ENCODE measurements at regions not wholly inside any gene's neighbourhood (a gene's known extent, or its start where the extent isn't known, plus 50 kb on each side); places are given as distances from the start of the nearest gene placed in this dataset.
A peak's percentile ranks its signal among the peaks of the same experiment; 100 is the strongest.

DNA sequence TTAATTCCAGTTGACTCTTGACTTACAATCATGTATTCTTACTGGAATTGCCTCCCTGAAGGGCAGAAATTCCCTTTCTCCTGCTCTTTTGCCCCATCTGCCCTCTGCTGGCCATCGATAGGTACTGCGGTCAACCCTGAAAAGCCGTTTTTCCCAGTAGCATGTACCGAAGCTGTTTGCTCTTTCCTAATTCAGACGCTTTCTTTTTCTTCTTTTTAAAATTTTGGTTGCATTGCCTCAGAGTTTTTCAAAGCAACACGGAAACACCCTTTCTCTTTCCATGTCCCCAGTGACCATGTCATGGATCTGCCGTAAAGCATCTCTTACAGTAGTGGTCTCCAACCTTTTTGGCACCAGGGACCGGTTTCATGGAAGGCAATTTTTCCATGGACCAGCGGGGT is 164.2 kb upstream of the C1orf21 start:
- DNase-seq (ENCODE audit: insufficient read length) (peak; percentile 21), FAIRE-seq (peak; percentile 87)
- TF ChIP-seq POLR2A (IDR thresholded peaks at IDR 0.05; ENCODE audit: low read depth, low read length) (no peak), POLR2AphosphoS5 (IDR thresholded peaks at IDR 0.05; ENCODE audit: low read depth, low read length) (no peak), TAF1 (IDR thresholded peaks at IDR 0.05; ENCODE audit: borderline replicate concordance, low read depth, low read length) (no peak)

DNA sequence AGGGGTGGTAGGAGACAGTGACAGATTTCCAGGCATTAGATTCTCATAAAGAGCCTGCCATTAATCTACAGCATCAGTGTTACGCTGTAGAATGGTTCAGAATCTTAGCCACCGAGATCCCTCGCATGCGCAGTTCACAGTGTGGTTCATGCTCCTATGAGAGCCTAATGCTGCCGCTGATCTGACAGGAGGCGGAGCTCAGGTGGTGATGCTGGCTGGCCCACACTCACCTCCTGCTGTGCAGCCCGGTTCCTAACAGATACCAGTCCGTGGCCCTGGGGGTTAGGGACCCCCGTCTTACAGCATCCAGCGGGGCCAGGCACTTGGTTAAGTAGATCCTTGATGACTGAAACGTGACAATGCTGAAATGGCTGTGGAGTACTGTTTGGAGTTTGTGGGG is 163.6 kb upstream of the C1orf21 start:
- no peak for TF ChIP-seq POLR2A (IDR thresholded peaks at IDR 0.05; ENCODE audit: low read depth, low read length)
- no peak for TF ChIP-seq TAF1 (IDR thresholded peaks at IDR 0.05; ENCODE audit: borderline replicate concordance, low read depth, low read length)
- TF ChIP-seq POLR2AphosphoS5 (IDR thresholded peaks at IDR 0.05; ENCODE audit: low read depth, low read length), result no peak
- DNase-seq (ENCODE audit: insufficient read length) (no peak), FAIRE-seq (no peak)

DNA sequence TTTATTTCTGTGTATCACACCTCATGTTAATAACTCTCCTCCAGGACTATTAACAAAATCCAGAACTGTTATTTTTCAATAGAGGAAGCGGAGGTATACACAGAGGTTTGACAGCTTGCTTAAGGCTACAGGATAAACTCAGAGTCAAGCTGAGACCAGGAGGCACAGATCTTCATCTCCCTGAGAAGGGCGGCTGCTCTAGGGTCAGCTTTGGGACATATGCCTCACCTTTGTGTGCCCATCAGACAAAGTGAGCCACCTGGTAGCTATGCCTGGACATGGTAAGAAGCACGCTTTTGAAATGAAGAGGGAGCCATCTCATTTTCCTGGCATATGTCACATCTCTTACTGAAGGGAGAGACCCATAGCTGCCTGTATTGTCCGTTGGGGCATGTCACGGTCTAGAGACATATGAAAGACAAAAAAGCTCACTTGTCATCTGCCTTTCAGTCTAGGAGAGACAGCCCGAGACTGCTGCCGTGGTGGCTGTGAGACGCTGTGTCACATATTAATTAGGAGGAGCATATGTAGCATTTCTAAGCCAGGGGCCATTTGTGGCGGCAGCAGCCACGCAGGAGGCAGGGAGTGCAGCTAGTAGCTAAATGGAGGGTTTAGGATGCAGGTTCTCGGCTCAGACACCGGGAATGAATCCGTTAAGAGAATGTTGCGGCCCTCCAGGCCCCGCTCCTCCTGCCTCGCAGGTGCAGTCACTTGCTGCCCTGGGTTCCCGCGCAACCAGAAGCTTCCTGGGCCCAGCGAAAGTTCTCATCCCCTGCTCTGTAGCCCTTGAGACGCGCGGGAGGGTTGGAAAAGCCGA is 161.3 kb upstream of the C1orf21 start:
- FAIRE-seq (no peak), DNase-seq (ENCODE audit: insufficient read length) (no peak)
- TF ChIP-seq POLR2A (IDR thresholded peaks at IDR 0.05; ENCODE audit: low read depth, low read length) (no peak), POLR2AphosphoS5 (IDR thresholded peaks at IDR 0.05; ENCODE audit: low read depth, low read length) (no peak), TAF1 (IDR thresholded peaks at IDR 0.05; ENCODE audit: borderline replicate concordance, low read depth, low read length) (no peak)

DNA sequence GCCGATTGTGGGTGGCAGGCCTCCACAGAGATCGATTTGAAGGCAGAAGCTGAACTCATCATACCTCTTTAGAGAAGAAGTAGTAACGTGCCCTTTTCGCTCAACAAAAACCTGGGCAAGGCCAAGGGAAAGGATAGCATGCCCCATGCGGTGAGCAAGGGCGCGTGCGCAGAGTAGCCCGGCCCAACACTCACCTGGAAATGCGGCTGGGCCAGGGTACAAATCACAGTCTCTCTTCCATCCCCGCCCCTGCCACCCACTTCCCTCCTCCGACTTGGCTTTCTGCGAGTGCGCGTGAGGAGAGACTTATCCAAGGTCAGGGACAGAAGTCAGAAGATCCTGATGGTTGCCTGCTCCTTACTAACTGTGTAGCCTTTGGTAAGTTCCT is 160.7 kb upstream of the C1orf21 start:
- FAIRE-seq (no peak), DNase-seq (ENCODE audit: insufficient read length) (no peak)
- TF ChIP-seq TAF1 (IDR thresholded peaks at IDR 0.05; ENCODE audit: borderline replicate concordance, low read depth, low read length) (no peak), POLR2A (IDR thresholded peaks at IDR 0.05; ENCODE audit: low read depth, low read length) (no peak), POLR2AphosphoS5 (IDR thresholded peaks at IDR 0.05; ENCODE audit: low read depth, low read length) (no peak)

DNA sequence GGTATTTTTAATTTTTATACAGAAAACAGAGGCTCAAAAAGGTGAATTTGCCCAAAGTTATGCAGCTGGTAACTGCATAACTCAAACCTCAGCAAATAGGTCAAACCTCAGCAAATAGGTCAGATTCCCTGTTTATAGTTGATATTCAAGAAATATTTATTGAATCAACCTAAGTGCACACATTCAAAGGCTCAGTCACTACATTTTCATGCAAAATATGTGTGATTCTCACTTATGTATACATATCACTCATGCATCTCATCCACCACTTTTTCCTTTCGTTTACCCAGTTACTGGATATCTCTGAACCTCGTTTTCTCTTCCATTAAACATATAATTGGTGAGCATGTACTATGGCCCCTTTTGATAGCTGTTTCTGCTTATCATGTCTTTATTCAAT is 158.3 kb upstream of the C1orf21 start:
- FAIRE-seq (no peak), DNase-seq (ENCODE audit: insufficient read length) (no peak)
- TF ChIP-seq POLR2A (IDR thresholded peaks at IDR 0.05; ENCODE audit: low read depth, low read length) (no peak), TAF1 (IDR thresholded peaks at IDR 0.05; ENCODE audit: borderline replicate concordance, low read depth, low read length) (no peak), POLR2AphosphoS5 (IDR thresholded peaks at IDR 0.05; ENCODE audit: low read depth, low read length) (no peak)

DNA sequence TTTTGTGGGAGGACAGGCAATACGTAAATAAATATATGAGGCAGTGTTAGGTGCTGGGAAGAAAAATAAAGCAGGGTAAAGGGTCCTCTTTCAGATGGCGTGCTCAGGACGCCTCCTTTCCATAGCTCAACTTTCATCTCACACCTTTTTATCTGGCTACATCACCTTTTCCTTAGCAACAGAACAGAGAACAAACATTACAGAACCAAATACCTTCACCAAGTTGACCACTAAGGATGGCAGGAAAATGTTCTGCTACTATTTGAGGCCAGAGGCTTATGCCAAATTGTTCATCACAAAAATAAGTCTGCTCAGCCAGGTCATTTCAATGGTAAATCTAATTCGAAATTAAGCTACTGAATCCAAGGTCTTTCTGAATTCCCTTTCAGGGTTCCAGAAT is 149.2 kb upstream of the C1orf21 start:
- DNase-seq (ENCODE audit: insufficient read length) (no peak), FAIRE-seq (no peak)
- TF ChIP-seq TAF1 (IDR thresholded peaks at IDR 0.05; ENCODE audit: borderline replicate concordance, low read depth, low read length), result no peak
- no peak for TF ChIP-seq POLR2AphosphoS5 (IDR thresholded peaks at IDR 0.05; ENCODE audit: low read depth, low read length)
- no peak for TF ChIP-seq POLR2A (IDR thresholded peaks at IDR 0.05; ENCODE audit: low read depth, low read length)

DNA sequence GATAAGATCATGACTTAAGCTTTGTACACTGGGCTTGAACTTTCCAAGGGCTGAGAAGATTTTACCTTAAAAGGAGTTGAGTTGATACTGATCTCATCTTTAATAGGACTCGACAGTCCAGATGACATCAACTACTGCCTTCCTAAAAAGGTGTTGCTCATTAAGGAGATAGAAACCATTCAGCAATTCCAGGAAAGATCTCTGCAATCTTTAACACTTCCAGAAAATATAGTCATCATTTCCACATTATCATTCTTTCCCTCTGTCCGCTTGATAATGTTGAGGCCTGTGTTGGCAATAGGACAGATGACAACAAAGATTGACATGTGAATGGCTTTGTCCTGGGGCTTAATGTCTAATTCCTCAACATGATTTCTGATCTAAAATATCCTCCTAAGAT is 145.4 kb upstream of the C1orf21 start:
- FAIRE-seq, result no peak
- TF ChIP-seq POLR2A (IDR thresholded peaks at IDR 0.05; ENCODE audit: low read depth, low read length), result no peak
- no peak for TF ChIP-seq TAF1 (IDR thresholded peaks at IDR 0.05; ENCODE audit: borderline replicate concordance, low read depth, low read length)
- TF ChIP-seq POLR2AphosphoS5 (IDR thresholded peaks at IDR 0.05; ENCODE audit: low read depth, low read length), result no peak

DNA sequence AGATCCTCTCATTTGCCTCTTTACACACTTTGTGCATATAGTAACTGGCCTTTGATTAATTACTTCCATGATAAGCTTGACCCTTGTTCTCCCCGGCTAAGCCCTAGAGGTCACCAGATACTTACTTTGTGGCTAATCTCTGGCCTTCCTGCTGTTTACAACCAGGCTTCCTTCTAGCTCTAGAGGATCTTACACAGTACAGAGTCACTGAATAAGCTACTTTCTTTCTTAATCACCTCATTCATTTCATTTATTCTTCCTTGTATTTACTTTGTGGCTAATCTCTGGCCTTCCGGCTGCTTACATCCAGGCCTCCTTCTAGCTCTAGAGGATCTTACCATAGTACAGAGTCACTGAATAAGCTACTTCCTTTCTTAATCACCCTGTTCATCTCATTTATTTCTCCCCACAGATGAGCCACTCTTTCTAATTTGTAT is 144.3 kb upstream of the C1orf21 start:
- TF ChIP-seq TAF1 (IDR thresholded peaks at IDR 0.05; ENCODE audit: borderline replicate concordance, low read depth, low read length), result no peak
- TF ChIP-seq POLR2AphosphoS5 (IDR thresholded peaks at IDR 0.05; ENCODE audit: low read depth, low read length), result no peak
- TF ChIP-seq POLR2A (IDR thresholded peaks at IDR 0.05; ENCODE audit: low read depth, low read length), result no peak
- no peak for FAIRE-seq
- DNase-seq (ENCODE audit: insufficient read length), result no peak

More for the DNA sequence above, 145.4 kb upstream of the C1orf21 start:
- no peak for DNase-seq (ENCODE audit: insufficient read length)

DNA sequence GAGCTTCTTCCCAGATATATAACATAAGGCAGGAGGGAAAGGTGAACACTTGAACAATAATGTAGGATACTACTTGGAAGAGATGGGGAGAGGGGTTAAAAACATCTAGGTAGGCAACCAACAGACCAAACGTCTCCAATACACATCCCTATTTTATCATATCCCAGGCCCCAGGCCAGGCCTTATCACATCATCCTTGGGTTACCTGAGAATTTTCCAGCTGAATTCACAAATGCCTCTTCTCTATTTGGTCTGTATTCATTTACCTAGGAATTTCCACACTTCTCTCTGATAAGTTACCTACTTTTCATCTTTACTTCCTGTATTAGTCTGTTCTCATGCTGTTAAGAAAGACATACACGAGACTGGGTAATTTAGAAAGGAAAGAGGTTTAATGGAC is 141.9 kb upstream of the C1orf21 start:
- DNase-seq (ENCODE audit: insufficient read length) (no peak), FAIRE-seq (no peak)
- TF ChIP-seq POLR2A (IDR thresholded peaks at IDR 0.05; ENCODE audit: low read depth, low read length) (no peak), TAF1 (IDR thresholded peaks at IDR 0.05; ENCODE audit: borderline replicate concordance, low read depth, low read length) (no peak), POLR2AphosphoS5 (IDR thresholded peaks at IDR 0.05; ENCODE audit: low read depth, low read length) (no peak)

DNA sequence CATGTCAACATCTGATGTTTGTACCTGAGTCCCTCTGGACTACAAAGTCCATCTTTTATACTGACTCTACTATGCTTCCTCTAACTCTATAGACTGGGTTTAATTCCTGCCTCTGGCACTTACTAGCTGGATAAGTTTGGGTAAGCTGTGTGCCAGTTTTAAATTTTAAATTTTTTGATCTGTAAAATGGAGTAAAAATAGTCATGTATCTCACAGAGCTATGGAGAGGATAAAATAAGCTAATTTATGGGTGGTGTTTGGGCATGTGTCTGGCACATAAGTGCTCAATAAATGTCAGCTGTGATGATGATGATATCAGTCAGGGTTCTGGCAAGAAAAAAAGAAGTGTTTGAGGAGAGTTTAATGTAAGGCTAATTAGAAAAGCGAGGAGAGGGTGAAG is 139.2 kb upstream of the C1orf21 start:
- TF ChIP-seq POLR2AphosphoS5 (IDR thresholded peaks at IDR 0.05; ENCODE audit: low read depth, low read length), result no peak
- TF ChIP-seq TAF1 (IDR thresholded peaks at IDR 0.05; ENCODE audit: borderline replicate concordance, low read depth, low read length), result no peak
- no peak for DNase-seq (ENCODE audit: insufficient read length)
- FAIRE-seq, result no peak

DNA sequence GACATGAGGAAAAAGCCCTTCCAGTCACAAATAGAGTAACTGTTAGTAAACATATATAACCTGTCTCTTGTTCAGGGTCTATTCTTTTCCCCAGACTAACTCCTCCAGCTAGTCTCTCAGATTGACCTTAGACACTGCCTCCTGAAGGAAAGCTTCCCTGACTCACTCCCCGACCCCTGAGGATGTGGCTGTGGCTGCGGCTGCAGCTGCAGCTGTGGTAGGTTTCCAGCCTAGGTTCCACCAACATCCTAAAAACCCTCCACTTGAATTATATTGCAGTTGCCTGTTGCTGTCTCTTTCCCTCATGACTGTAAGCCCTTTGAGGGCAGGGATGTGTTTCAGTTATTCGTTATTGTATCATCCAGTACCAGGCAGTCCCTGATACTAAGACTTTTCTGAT is 132.9 kb upstream of the C1orf21 start:
- DNase-seq (ENCODE audit: insufficient read length), result no peak
- TF ChIP-seq POLR2AphosphoS5 (IDR thresholded peaks at IDR 0.05; ENCODE audit: low read depth, low read length) (no peak), TAF1 (IDR thresholded peaks at IDR 0.05; ENCODE audit: borderline replicate concordance, low read depth, low read length) (no peak), POLR2A (IDR thresholded peaks at IDR 0.05; ENCODE audit: low read depth, low read length) (no peak)
- FAIRE-seq, result no peak

DNA sequence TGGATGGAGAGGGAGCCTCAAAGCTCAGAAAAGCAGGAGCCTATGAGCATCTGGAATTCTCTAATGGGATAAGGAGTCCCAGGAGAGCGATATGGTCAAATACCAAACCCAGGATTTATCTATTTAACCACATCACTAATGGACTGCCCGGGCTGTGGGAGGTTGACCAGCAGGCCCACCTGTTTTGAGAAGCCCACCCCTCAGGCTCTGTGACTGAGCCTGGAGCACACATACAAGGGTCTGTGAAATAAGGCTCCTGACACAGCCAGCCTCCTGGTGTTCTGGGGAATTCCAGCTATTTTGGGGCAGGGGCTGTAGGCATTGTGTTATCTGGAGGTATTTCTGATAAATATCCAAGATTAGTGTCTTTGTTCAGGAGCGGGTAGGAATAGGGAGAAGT is 132.0 kb upstream of the C1orf21 start:
- no peak for TF ChIP-seq POLR2A (IDR thresholded peaks at IDR 0.05; ENCODE audit: low read depth, low read length)
- no peak for TF ChIP-seq POLR2AphosphoS5 (IDR thresholded peaks at IDR 0.05; ENCODE audit: low read depth, low read length)
- no peak for TF ChIP-seq TAF1 (IDR thresholded peaks at IDR 0.05; ENCODE audit: borderline replicate concordance, low read depth, low read length)
- DNase-seq (ENCODE audit: insufficient read length) (no peak), FAIRE-seq (no peak)
